Embryonic facial prominence (tissue), 1 donor: ENCODE measurements at regions not wholly inside any gene's neighbourhood (a gene's known extent, or its start where the extent isn't known, plus 50 kb on each side); places are given as distances from the start of the nearest gene placed in this dataset.

Source experiments
- DNase-seq: peaks from one replicate; pipeline ENCODE4 v3.0.0-alpha.2; 2016; ENCODE audit errors: extremely low spot score

- DNase-seq = no peak
Observed at GRCh38 chr7:106165337-106165736, 53.2 kb upstream of the SYPL1 start.

- DNase-seq = no peak
Observed at GRCh38 chr7:106163257-106163656, 51.1 kb upstream of the SYPL1 start.
